IMR-90 (cell line): ENCODE measurements at regions not wholly inside any gene's neighbourhood (a gene's known extent, or its start where the extent isn't known, plus 50 kb on each side); places are given as distances from the start of the nearest gene placed in this dataset.

Source experiments
- ATAC-seq: fragments of 200-7000 bp; cut with Tn5 transposase; 2 replicates; pipeline ENCODE4 v1.9.1; 2020; ENCODE audit warnings: low read depth, mild to moderate bottlenecking, moderate library complexity
- BruUV-seq: library from RNA; stranded (reverse); fragments of 400-500 nt; replicated peaks from 2 replicates; lab custom pipeline; 2021; lab: Mats Ljungman, UMichigan
- CTCF ChIA-PET: fragments of 300-600 bp; formaldehyde crosslinking; extraction: SDS; loops from one replicate; lab custom pipeline; 2021; ENCODE audit warnings: antibody characterized with exemption; lab: Yijun Ruan, JAX
- POLR2A ChIA-PET: fragments of 300-600 bp; sonication (Branson Sonifier 250); formaldehyde crosslinking; loops from one replicate; lab custom pipeline; 2022; ENCODE audit warnings: antibody characterized with exemption; ENCODE audit not compliant: unreplicated experiment; lab: Charles Lee
- DNase-seq: peaks from one replicate; pipeline ENCODE4 v3.0.0; 2013
- H2AFZ ChIP-seq: replicated peaks from 2 replicates; pipeline ENCODE3; 2013; ENCODE audit warnings: low read length, mild to moderate bottlenecking; ENCODE audit not compliant: poor library complexity
- H2AK5ac ChIP-seq: 2 replicates; pipeline ENCODE4 v1.6.1; 2013; ENCODE audit warnings: low read depth, low read length, inconsistent platforms
- H2AK9ac ChIP-seq: replicated peaks from 2 replicates; pipeline ENCODE3; 2013; ENCODE audit warnings: mild to moderate bottlenecking, low read depth, low read length, moderate library complexity; ENCODE audit not compliant: poor library complexity
- H2BK120ac ChIP-seq: 2 replicates; pipeline ENCODE4 v1.6.1; 2013; ENCODE audit warnings: low read depth, low read length, inconsistent platforms
- H2BK15ac ChIP-seq: 3 replicates; pipeline ENCODE4 v1.6.1; 2013; ENCODE audit warnings: low read depth, low read length, inconsistent platforms
- H2BK20ac ChIP-seq: 2 replicates; pipeline ENCODE4 v1.6.1; 2013; ENCODE audit warnings: low read depth, mild to moderate bottlenecking, inconsistent platforms, low read length, moderate library complexity
- H2BK5ac ChIP-seq: 2 replicates; pipeline ENCODE4 v1.6.1; 2013; ENCODE audit warnings: mild to moderate bottlenecking, low read depth, low read length, inconsistent platforms; ENCODE audit not compliant: poor library complexity, severe bottlenecking
- H3K14ac ChIP-seq: replicated peaks from 2 replicates; pipeline ENCODE4 v1.6.1; 2013; ENCODE audit warnings: low read depth, low read length, inconsistent platforms
- H3K18ac ChIP-seq: 2 replicates; pipeline ENCODE4 v1.6.1; 2013; ENCODE audit warnings: low read depth, low read length, control low read depth
- H3K23ac ChIP-seq: 2 replicates; pipeline ENCODE4 v1.6.1; 2013; ENCODE audit warnings: low read depth, low read length, inconsistent platforms
- H3K27ac ChIP-seq: 2 replicates; pipeline ENCODE4 v1.5.1; 2013; ENCODE audit warnings: mild to moderate bottlenecking, control low read depth, low read length; ENCODE audit not compliant: insufficient read depth
- H3K27me3 ChIP-seq: 2 replicates; pipeline ENCODE4 v1.6.1; 2013; ENCODE audit warnings: low read length; ENCODE audit not compliant: control insufficient read depth, insufficient read depth
- H3K36me3 ChIP-seq: 2 replicates; pipeline ENCODE4 v1.6.1; 2013; ENCODE audit warnings: low read length, mixed read lengths; ENCODE audit not compliant: control insufficient read depth, insufficient read depth
- H3K4ac ChIP-seq: 2 replicates; pipeline ENCODE4 v1.6.1; 2013; ENCODE audit warnings: low read depth, low read length, inconsistent platforms
- H3K4me1 ChIP-seq: 2 replicates; pipeline ENCODE4 v1.6.1; 2013; ENCODE audit warnings: low read length, mixed read lengths; ENCODE audit not compliant: control insufficient read depth, insufficient read depth
- H3K4me2 ChIP-seq: 2 replicates; pipeline ENCODE4 v1.6.1; 2013; ENCODE audit warnings: low read depth, mild to moderate bottlenecking, control low read depth, low read length, moderate library complexity
- H3K4me3 ChIP-seq: 2 replicates; pipeline ENCODE4 v1.5.1; 2013; ENCODE audit warnings: low read depth, mild to moderate bottlenecking, control low read depth, low read length, moderate library complexity; ENCODE audit not compliant: insufficient read depth
- H3K56ac ChIP-seq: 2 replicates; pipeline ENCODE4 v1.6.1; 2013; ENCODE audit warnings: low read length, inconsistent platforms; ENCODE audit not compliant: insufficient read depth; ENCODE audit errors: extremely low read depth
- H3K79me1 ChIP-seq, 2 experiments: 2 replicates each; pipeline ENCODE4 v1.6.1; 2013; ENCODE audit warnings: low read length in 2 of 2, inconsistent platforms in 1 of 2, low read depth in 1 of 2
- H3K9ac ChIP-seq: 2 replicates; pipeline ENCODE4 v1.6.1; 2013; ENCODE audit warnings: low read depth, low read length, control low read depth
- H3K9me1 ChIP-seq: 2 replicates; pipeline ENCODE4 v1.6.1; 2013; ENCODE audit warnings: low read length, inconsistent platforms; ENCODE audit not compliant: insufficient read depth
- H3K9me3 ChIP-seq: 2 replicates; pipeline ENCODE4 v1.6.1; 2013; ENCODE audit warnings: low read length; ENCODE audit not compliant: control insufficient read depth, insufficient read depth
- H4K20me1 ChIP-seq: 2 replicates; pipeline ENCODE4 v1.6.1; 2013; ENCODE audit warnings: low read length, inconsistent platforms; ENCODE audit not compliant: insufficient read depth
- H4K5ac ChIP-seq: 2 replicates; pipeline ENCODE4 v1.6.1; 2013; ENCODE audit warnings: mild to moderate bottlenecking, low read depth, low read length, control low read depth
- H4K8ac ChIP-seq, 2 experiments: 2 replicates each; pipeline ENCODE4 v1.6.1; 2013; ENCODE audit warnings: low read depth in 2 of 2, low read length in 2 of 2, control low read depth in 1 of 2, inconsistent platforms in 1 of 2
- H4K91ac ChIP-seq: 2 replicates; pipeline ENCODE4 v1.6.1; 2013; ENCODE audit warnings: low read depth, low read length, inconsistent platforms; ENCODE audit not compliant: insufficient read depth
- FOS ChIP-seq: fragments of 150-350 bp; IDR thresholded peaks from 2 replicates; pipeline ENCODE4 v1.6.1; 2016; ENCODE audit warnings: low read depth, low read length
- MAFK ChIP-seq: IDR thresholded peaks from 2 replicates; pipeline ENCODE4 v1.6.1; 2012; ENCODE audit warnings: low read depth, low read length, improper control_type of control experiment
- MAZ ChIP-seq: IDR thresholded peaks from 2 replicates; pipeline ENCODE4 v1.6.1; 2012; ENCODE audit warnings: low read depth, mild to moderate bottlenecking, low read length, improper control_type of control experiment, moderate library complexity, borderline replicate concordance
- MXI1 ChIP-seq: IDR thresholded peaks from 2 replicates; pipeline ENCODE4 v1.6.1; 2012; ENCODE audit warnings: low read depth, mild to moderate bottlenecking, low read length, moderate library complexity, borderline replicate concordance
- POLR2A ChIP-seq: IDR thresholded peaks from 2 replicates; pipeline ENCODE4 v1.6.1; 2012; ENCODE audit warnings: mild to moderate bottlenecking, low read depth, low read length
- RAD21 ChIP-seq: IDR thresholded peaks from 2 replicates; pipeline ENCODE4 v1.6.1; 2012; ENCODE audit warnings: low read length, improper control_type of control experiment
- RCOR1 ChIP-seq: IDR thresholded peaks from 2 replicates; pipeline ENCODE4 v1.6.1; 2012; ENCODE audit warnings: mild to moderate bottlenecking, low read length, improper control_type of control experiment; ENCODE audit not compliant: insufficient replicate concordance
- RFX5 ChIP-seq: IDR thresholded peaks from 2 replicates; pipeline ENCODE4 v1.8.0; 2012; ENCODE audit warnings: low read depth, mild to moderate bottlenecking, low read length, moderate library complexity
- WGBS, 2 experiments: methylation state at CpG; one replicate each; pipeline versions ENCODE4 v1.1.5 to v1.1.7; 2013; ENCODE audit warnings: missing lambda C conversion rate in 2 of 2; ENCODE audit not compliant: insufficient read length in 1 of 2; ENCODE audit errors: extremely low coverage in 2 of 2; 5-methylcytosine and 5-hydroxymethylcytosine counted together
- dilution Hi-C: fragments of 300-500 bp; cut with HindIII; formaldehyde crosslinking; loops from one replicate; pipeline ENCODE4 v1.14.3; 2018; ENCODE audit warnings: low sequenced_read_pairs; ENCODE audit not compliant: unreplicated experiment
- in situ Hi-C: fragments of 300-500 bp; cut with MboI; formaldehyde crosslinking; loops from 3 replicates; pipeline ENCODE4 v1.14.3; 2019; ENCODE audit warnings: low sequenced_read_pairs, inconsistent platforms, mixed read lengths
- intact Hi-C: fragments of 100-400 bp; cut with micrococcal nuclease; formaldehyde crosslinking; loops from 2 replicates; pipeline ENCODE4 v1.10.0; 2022
- TF ChIP-seq, protein P1 (sequence below): conservative IDR thresholded peaks from 2 replicates; pipeline ENCODE4 v1.5.1; 2012; ENCODE audit warnings: mild to moderate bottlenecking, low read depth, low read length, improper control_type of control experiment
- TF ChIP-seq, protein P2 (sequence below): fragments of 150-350 bp; IDR thresholded peaks from 2 replicates; pipeline ENCODE4 v1.6.1; 2016; ENCODE audit warnings: low read depth, mild to moderate bottlenecking, low read length, moderate library complexity, borderline replicate concordance

DNA sequence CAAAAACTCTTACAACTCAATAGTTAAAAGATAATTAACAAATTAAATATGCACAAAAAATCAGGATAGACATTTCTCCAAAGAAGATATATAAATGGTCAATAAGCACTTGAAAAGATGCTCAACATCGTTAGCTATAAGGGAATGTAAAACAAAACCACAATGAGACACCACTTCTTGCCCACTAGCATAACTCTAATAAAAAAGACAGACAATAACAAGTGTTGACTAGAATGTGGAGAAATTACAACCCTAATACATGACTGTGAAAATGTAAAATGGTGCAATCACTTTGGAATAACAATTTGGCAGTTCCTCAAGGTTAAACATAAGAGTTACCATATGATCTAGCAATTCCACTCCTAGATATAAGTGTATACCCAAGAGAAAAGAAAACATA is 74.3 kb upstream of the PCGF5 start:
- dilution Hi-C loops: no loop called here

More for the DNA sequence above, 74.3 kb upstream of the PCGF5 start:
- Histone ChIP-seq H4K5ac (no peak overlapping the region), H3K9ac (no peak overlapping the region), H3K4me2 (no peak overlapping the region), H3K4me3 (no peak overlapping the region), H4K20me1 (no peaks in the 10 kb centered on the region), H3K9me3 (no peaks in the 10 kb centered on the region), H4K91ac (no peak overlapping the region), H3K14ac (no peak overlapping the region), H4K8ac (no peak overlapping the region), H3K27me3 (peaks cover 5% of the 10 kb centered on the region), H3K56ac (no peak overlapping the region), H2AFZ (no peak overlapping the region), H2AK5ac (no peak overlapping the region), H2BK5ac (no peak overlapping the region), H2BK15ac (no peak overlapping the region), H3K4me1 (no peaks in the 10 kb centered on the region), H3K18ac (no peak overlapping the region), H3K9me1 (no peaks in the 10 kb centered on the region), H3K23ac (no peak overlapping the region), H3K27ac (no peak overlapping the region), H3K79me1 (no peaks in the 10 kb centered on the region), H2AK9ac (no peak overlapping the region), H2BK120ac (no peak overlapping the region), H2BK20ac (no peak overlapping the region), H3K36me3 (no peaks in the 10 kb centered on the region), H3K4ac (no peak overlapping the region)
- intact Hi-C loops (no loop called here), in situ Hi-C loops (no loop called here)
- ATAC-seq (no peak), DNase-seq (no peak)
- POLR2A ChIA-PET: no interaction called here
- TF ChIP-seq MAZ: no peak
- TF ChIP-seq MXI1: no peak
- no peak for TF ChIP-seq RAD21
- no peak for TF ChIP-seq FOS
- no peak for TF ChIP-seq RFX5
- no peak for TF ChIP-seq MAFK
- TF ChIP-seq, protein P1, sequence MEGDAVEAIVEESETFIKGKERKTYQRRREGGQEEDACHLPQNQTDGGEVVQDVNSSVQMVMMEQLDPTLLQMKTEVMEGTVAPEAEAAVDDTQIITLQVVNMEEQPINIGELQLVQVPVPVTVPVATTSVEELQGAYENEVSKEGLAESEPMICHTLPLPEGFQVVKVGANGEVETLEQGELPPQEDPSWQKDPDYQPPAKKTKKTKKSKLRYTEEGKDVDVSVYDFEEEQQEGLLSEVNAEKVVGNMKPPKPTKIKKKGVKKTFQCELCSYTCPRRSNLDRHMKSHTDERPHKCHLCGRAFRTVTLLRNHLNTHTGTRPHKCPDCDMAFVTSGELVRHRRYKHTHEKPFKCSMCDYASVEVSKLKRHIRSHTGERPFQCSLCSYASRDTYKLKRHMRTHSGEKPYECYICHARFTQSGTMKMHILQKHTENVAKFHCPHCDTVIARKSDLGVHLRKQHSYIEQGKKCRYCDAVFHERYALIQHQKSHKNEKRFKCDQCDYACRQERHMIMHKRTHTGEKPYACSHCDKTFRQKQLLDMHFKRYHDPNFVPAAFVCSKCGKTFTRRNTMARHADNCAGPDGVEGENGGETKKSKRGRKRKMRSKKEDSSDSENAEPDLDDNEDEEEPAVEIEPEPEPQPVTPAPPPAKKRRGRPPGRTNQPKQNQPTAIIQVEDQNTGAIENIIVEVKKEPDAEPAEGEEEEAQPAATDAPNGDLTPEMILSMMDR: no peak
- no peak for TF ChIP-seq RCOR1
- TF ChIP-seq, protein P2, sequence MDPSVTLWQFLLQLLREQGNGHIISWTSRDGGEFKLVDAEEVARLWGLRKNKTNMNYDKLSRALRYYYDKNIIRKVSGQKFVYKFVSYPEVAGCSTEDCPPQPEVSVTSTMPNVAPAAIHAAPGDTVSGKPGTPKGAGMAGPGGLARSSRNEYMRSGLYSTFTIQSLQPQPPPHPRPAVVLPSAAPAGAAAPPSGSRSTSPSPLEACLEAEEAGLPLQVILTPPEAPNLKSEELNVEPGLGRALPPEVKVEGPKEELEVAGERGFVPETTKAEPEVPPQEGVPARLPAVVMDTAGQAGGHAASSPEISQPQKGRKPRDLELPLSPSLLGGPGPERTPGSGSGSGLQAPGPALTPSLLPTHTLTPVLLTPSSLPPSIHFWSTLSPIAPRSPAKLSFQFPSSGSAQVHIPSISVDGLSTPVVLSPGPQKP: no peak
- no peak for TF ChIP-seq POLR2A
- CTCF ChIA-PET: no interaction called here
- BruUV-seq: no TSS peak
- no CpG with 5 or more reads among the region's 1 CpG for WGBS, 2 experiments
